Astrocyte of the hippocampus (primary cell): ENCODE measurements at regions not wholly inside any gene's neighbourhood (a gene's known extent, or its start where the extent isn't known, plus 50 kb on each side); places are given as distances from the start of the nearest gene placed in this dataset.
"Not testable (repeated sequence)": the region's sequence is repeated elsewhere in the genome, so short reads cannot be mapped to it uniquely, and the experiment has no call there.

ENCODE experiments used
- DNase-seq: peaks from one replicate; pipeline ENCODE4 v3.0.0; 2011; ENCODE audit warnings: low read depth, low spot score

- DNase-seq: no peak
Observed at GRCh38 chr7:32224276-32224675, 154.1 kb upstream of the PDE1C start.

- no peak for DNase-seq
Observed at GRCh38 chr7:32223721-32224120, 153.5 kb upstream of the PDE1C start.

- no peak for DNase-seq
Observed at GRCh38 chr7:32223071-32223650, 153.0 kb upstream of the PDE1C start.

GRCh38 chr7:32222251-32222900, 152.2 kb upstream of the PDE1C start:
- DNase-seq: no peak

GRCh38 chr7:32221736-32222135, 151.5 kb upstream of the PDE1C start:
- no peak for DNase-seq

GRCh38 chr7:32221056-32221455, 150.8 kb upstream of the PDE1C start:
- DNase-seq: no peak

- DNase-seq: not testable (repeated sequence)
Observed at GRCh38 chr7:32219831-32220230, 149.6 kb upstream of the PDE1C start.

- no peak for DNase-seq
Observed at GRCh38 chr7:32219416-32219815, 149.2 kb upstream of the PDE1C start.

DNA sequence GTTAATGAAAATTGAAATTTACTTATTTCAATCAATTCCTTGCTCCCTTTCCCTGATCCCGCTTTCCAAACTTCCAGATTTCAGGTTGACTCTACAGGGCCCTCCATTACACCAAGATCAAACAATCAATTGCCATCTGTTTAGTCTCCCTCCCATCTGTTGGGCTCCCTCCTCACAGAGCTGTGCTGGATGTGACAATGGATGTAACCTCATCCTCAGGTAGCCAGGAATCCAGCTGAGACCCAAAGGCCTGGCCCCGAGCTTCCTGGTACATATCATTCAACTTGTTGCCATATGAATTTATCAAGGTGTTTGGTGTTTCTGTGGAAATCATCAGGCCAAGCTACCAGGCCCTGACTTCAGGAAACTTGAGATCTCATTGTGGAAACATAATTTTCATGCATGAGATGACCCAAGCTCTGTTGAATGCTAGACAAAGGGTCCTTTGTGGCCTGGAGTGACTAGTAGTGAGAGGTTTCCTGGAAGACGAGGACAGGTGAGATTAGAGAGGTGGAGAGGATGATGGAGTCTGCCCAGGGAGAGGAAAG, 148.6 kb upstream of the PDE1C start:
- no peak for DNase-seq

DNA sequence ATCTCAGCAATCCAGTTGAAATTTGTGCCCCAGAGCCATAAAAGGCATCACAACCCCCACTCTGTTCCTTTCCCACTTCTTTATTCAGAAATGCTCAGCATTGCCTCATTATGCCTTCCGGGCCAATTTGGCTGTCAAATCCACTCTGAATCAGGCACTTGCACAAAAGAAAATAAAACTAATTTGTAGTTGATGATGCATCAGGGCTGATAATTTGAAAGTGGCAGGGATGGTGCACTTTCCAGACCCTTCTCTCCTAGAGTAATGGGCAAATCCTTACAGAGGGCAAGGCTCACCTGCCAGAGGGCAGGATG, 147.9 kb upstream of the PDE1C start:
- peak; percentile 47 for DNase-seq

GRCh38 chr7:32217341-32218153, 147.3 kb upstream of the PDE1C start:
- peak; percentile 10 for DNase-seq

DNA sequence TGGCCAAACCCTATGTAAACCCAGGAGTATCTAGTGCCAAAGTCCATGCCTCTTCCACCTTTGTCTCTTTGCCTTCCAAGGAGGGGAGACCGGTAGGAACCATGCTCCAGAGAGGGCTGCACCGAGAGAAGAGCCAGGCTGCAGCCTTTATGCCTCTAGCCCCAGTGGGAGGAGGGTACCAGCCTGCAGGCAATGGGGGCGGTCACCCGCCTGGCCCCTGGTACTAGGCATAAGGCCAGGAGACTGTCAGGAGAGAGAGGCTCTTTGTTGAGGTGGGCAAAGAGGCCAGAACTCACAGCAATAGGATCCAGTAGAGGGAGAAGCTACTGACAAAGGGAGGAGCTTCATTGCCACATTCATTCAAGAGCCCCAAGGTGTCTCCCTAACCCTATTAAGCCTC, 146.6 kb upstream of the PDE1C start:
- DNase-seq: no peak

- no peak for DNase-seq
Observed at GRCh38 chr7:32215697-32216096, 145.5 kb upstream of the PDE1C start.

DNA sequence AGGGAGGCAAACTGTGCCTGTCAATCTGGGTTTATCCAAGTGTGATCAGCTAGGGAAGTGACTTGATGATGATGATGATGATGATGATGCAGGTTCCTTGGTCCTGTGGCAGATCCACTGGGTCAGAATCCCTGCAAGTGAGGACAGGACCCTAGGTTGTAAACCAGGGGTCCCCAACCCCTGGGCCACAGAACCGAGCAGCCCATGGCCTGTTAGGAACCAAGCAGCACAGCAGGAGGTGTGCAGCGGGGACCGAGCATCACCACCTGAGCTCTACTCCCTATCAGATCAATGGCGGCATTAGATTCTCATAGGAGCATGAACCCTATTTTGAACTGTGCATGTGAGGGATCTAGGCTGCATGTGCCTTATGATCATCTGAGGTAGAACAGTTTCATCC, 144.7 kb upstream of the PDE1C start:
- DNase-seq: no peak

- DNase-seq: no peak
Observed at GRCh38 chr7:32212321-32212720, 142.1 kb upstream of the PDE1C start.

DNA sequence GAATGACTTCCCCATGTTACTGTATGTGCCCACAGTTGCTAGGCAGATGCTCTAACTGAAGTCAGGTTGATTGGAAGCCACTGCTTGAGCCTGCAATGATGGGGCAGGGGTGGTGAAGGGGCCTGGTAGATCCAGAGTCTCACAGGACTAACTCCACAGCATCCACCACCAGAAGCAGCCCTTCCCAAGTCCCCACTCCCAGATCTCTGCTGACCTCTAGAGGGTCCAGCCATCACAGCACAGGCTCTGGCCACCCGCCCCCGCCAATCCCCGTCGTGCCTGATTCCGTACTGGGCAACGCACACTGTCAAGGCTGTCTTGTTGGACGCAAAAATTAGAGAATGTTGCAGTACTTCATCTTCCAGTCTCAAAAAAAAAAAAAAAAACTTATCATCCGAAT, 136.8 kb upstream of the PDE1C start:
- DNase-seq: peak; percentile 41

GRCh38 chr7:32206488-32206887, 136.3 kb upstream of the PDE1C start:
- DNase-seq: no peak

DNA sequence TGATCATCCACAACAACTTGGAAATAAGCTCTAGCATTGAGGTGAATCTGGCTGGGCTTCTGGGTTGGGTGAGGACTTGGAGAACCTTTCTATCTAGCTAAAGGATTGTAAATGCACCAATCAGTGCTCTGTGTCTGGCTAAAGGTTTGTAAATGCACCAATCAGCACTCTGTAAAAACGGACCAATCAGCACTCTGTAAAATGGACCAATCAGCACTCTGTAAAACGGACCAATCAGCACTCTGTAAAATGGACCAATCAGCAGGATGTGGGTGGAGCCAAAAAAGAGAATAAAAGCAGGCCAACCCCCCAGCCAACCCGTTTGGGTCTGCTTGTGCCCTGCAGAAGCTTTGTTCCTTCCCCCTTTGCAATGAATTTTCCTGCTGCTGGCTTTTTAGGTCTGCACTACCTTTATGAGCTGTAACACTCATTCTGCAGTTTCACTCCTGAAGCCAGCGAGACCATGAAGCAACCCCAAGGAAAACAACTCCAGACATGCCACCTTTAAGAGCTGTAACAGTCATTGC, 135.2 kb upstream of the PDE1C start:
- not testable (repeated sequence) for DNase-seq

DNA sequence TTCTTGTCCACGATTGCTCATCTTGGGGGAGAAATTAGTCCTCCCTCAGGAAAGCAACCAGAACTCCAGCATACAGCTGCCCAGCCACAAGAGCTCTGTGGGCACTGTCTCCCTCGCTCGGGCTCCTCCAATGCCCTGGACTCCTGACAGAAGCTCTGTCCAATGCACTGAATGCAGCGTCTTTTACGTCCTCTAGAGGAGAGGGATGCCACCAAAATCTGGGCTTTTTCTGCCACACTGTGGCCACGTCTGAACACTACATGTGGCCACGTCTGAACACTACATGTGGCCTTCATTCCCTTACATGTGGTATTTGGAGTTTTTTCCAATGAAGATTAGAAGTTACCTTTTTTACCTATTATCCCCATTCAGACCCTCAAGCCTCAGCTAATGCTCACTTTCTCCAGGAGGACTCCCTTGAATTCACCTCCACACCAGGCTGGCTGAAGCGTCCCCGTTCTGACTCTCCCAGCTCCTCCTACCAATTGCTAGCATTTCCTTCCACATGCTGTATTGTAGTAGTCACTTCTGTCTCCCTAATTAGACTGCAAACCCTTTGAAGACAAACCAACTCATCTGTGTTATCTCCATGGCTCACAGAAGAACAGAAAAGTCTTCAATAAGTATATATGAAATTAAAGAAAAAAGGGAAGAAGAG, 134.3 kb upstream of the PDE1C start:
- DNase-seq: peak; percentile 93

GRCh38 chr7:32200646-32201045, 130.4 kb upstream of the PDE1C start:
- DNase-seq: no peak

DNA sequence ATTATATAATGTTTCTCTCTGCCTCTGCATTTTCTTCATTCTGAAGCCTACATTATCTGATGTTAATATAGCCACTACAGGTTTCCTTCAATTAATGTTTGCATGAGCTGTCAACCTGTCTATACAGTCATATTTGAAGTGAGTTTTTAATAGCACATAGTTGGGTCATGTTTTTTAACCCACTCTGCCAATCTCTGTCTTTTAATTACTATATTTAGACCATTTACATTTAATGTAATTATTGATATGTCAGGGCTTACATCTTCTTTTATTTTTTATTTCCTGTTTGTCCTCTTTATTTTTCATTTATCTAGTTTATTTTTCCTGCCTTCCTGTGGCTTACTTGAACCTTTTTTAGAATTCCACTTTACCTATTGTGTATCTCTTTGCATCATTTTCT, 124.3 kb upstream of the PDE1C start:
- no peak for DNase-seq

DNA sequence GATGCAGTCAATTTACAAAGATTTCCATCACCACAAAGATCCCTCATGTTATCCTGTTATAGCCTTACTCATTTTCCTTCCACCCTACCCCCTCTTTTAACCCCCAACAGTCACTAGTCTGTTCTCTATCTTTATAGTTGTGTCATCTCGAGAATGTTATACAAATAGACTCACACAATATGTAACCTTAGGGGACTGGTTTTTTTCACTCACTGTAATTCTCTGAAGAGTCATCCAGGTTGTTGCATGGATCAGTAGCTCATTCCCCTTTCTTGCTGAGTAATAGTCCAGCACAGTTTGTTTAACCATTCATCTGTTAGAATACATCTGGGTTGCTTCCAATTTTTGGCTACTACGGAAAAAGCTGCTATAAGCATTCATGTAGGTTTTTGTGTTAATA, 121.1 kb upstream of the PDE1C start:
- DNase-seq: no peak
